ENCODE measurements at regions not wholly inside any gene's neighbourhood (a gene's known extent, or its start where the extent isn't known, plus 50 kb on each side); places are given as distances from the start of the nearest gene placed in this dataset.

- no peak for TF ChIP-seq CTCF (IDR thresholded peaks at IDR 0.05)
These were observed 401.9 kb upstream of the IGFBP3 start for GRCh38 chr7:46322937-46323336.

GRCh38 chr7:46321556-46322205, 400.6 kb upstream of the IGFBP3 start:
- no peak for TF ChIP-seq CTCF (IDR thresholded peaks at IDR 0.05)
- Histone ChIP-seq H3K4me3 (no peak overlapping the region), H3K27ac (no peak overlapping the region)
- no peak for DNase-seq (ENCODE audit: low spot score)

More at GRCh38 chr7:46322937-46323336, 401.9 kb upstream of the IGFBP3 start:
- no peak overlapping the region for H3K4me3 ChIP-seq
- DNase-seq (ENCODE audit: low spot score): no peak
- H3K27ac ChIP-seq: no peak overlapping the region

GRCh38 chr7:46320956-46321355, 399.9 kb upstream of the IGFBP3 start:
- Histone ChIP-seq H3K27ac (no peak overlapping the region), H3K4me3 (no peak overlapping the region)
- no peak for TF ChIP-seq CTCF (IDR thresholded peaks at IDR 0.05)
- no peak for DNase-seq (ENCODE audit: low spot score)

GRCh38 chr7:46319841-46320240, 398.8 kb upstream of the IGFBP3 start:
- no peak for TF ChIP-seq CTCF (IDR thresholded peaks at IDR 0.05)
- H3K4me3 ChIP-seq: no peak overlapping the region
- no peak overlapping the region for H3K27ac ChIP-seq
- DNase-seq (ENCODE audit: low spot score): no peak

GRCh38 chr7:46318276-46318675, 397.2 kb upstream of the IGFBP3 start:
- TF ChIP-seq CTCF (IDR thresholded peaks at IDR 0.05): no peak
- H3K4me3 ChIP-seq: no peak overlapping the region
- DNase-seq (ENCODE audit: low spot score): no peak
- H3K27ac ChIP-seq: no peak overlapping the region

GRCh38 chr7:46317256-46317655, 396.2 kb upstream of the IGFBP3 start:
- no peak for DNase-seq (ENCODE audit: low spot score)
- TF ChIP-seq CTCF (IDR thresholded peaks at IDR 0.05): no peak
- no peak overlapping the region for H3K4me3 ChIP-seq
- no peak overlapping the region for H3K27ac ChIP-seq

GRCh38 chr7:46315891-46316290, 394.8 kb upstream of the IGFBP3 start:
- TF ChIP-seq CTCF (IDR thresholded peaks at IDR 0.05): no peak
- no peak for DNase-seq (ENCODE audit: low spot score)
- Histone ChIP-seq H3K27ac (no peak overlapping the region), H3K4me3 (no peak overlapping the region)
